Endothelial cell of umbilical vein (primary cell): ENCODE measurements at regions not wholly inside any gene's neighbourhood (a gene's known extent, or its start where the extent isn't known, plus 50 kb on each side); places are given as distances from the start of the nearest gene placed in this dataset.
"Not testable (repeated sequence)": the region's sequence is repeated elsewhere in the genome, so short reads cannot be mapped to it uniquely, and the experiment has no call there.

Source experiments
- CTCF ChIP-seq, 2 donors: IDR thresholded peaks; 1 replicate in 1 of 2; 2 replicates in 1 of 2; pipeline ENCODE4 v1.5.1; 2011; ENCODE audit warnings: low read length in 2 of 2, mild to moderate bottlenecking in 2 of 2, moderate library complexity in 2 of 2, control low read depth in 1 of 2, inconsistent platforms in 1 of 2, low read depth in 1 of 2; ENCODE audit not compliant: insufficient read depth in 1 of 2; ENCODE audit errors: extremely low read depth in 1 of 2
- EZH2 ChIP-seq: IDR thresholded peaks from 2 replicates; pipeline ENCODE4 v1.6.1; 2012; ENCODE audit warnings: borderline replicate concordance, low read depth, mild to moderate bottlenecking, moderate library complexity, low read length, inconsistent platforms; ENCODE audit not compliant: severe bottlenecking
- FOS ChIP-seq: IDR thresholded peaks from 2 replicates; pipeline ENCODE4 v1.6.1; 2011; ENCODE audit warnings: mild to moderate bottlenecking, low read length, moderate library complexity, borderline replicate concordance; ENCODE audit not compliant: insufficient read depth
- JUN ChIP-seq: IDR thresholded peaks from 2 replicates; pipeline ENCODE4 v1.6.1; 2011; ENCODE audit warnings: borderline replicate concordance, low read depth; ENCODE audit not compliant: insufficient read length, insufficient read depth
- MAX ChIP-seq: IDR thresholded peaks from 2 replicates; pipeline ENCODE4 v1.6.1; 2011; ENCODE audit not compliant: insufficient read depth, insufficient read length
- MYC ChIP-seq: IDR thresholded peaks from one replicate; pipeline ENCODE4 v1.6.1; 2011; ENCODE audit warnings: mild to moderate bottlenecking, low read depth, low read length
- POLR2A ChIP-seq: IDR thresholded peaks from 2 replicates; pipeline ENCODE4 v1.6.1; 2012; ENCODE audit warnings: low read depth, mild to moderate bottlenecking, control low read depth, low read length
- POLR2AphosphoS5 ChIP-seq: IDR thresholded peaks from 2 replicates; pipeline ENCODE4 v1.6.1; 2012; ENCODE audit warnings: low read depth, mild to moderate bottlenecking, control low read depth, low read length, moderate library complexity; ENCODE audit not compliant: insufficient read depth

GRCh38 chr4:22635182-22635549 lies 57.6 kb upstream of the GBA3 start:
- not testable (repeated sequence) for TF ChIP-seq EZH2; FOS; CTCF (IDR thresholded peaks at IDR 0.05; ENCODE audit: extremely low read depth in 1 of 2, insufficient read depth in 1 of 2, low read depth in 1 of 2, low read length in 2 of 2); JUN; POLR2AphosphoS5; POLR2A; MAX; MYC
